NCI-H1417 treated with DMSO at 0.1 percent for 48 hours (cell line): ENCODE measurements at regions not wholly inside any gene's neighbourhood (a gene's known extent, or its start where the extent isn't known, plus 50 kb on each side); places are given as distances from the start of the nearest gene placed in this dataset.
A peak's percentile ranks its signal among the peaks of the same experiment; 100 is the strongest.

Source experiments
- DNase-seq: peaks from one replicate; lab custom pipeline; 2025; lab: John Stamatoyannopoulos, UW

DNA sequence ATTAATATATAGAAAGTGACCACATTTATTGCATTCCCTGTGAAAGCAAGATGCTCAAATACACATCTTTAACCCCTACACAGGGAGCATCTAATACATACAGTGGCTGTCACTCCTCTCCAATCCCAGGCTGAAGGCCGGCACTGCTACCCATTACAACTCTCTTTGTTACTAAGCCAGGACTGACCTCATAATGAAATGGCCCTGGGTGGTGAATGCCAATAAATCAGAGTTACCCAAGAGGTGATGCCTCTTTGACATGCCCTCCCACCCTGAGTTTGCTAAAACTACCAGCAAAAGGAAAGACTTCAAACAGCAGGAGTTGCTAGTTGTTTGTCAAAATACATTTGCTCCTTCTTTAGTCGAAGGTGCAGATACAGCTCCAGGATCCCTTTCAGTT is 214.2 kb downstream of the FOXA2 start:
- no peak for DNase-seq

DNA sequence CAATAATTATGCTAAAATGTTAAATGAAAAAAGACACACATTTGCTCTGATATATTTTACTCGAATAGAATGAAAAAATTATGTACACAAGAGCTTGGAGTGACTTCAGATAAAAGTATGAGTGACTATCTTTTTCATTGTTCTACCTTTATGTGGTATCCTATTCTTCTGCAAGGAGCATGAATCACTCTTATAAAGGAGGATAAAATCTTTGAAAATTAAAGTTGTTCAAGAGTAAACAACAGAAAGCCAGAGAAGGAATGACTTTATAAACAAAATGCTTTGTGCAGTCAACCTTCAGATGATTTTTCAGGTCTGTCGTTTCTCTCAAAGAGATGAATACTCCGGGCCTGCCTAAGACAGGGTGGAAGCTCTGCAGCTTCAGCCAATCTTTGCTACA is 215.3 kb downstream of the FOXA2 start:
- DNase-seq, result no peak

DNA sequence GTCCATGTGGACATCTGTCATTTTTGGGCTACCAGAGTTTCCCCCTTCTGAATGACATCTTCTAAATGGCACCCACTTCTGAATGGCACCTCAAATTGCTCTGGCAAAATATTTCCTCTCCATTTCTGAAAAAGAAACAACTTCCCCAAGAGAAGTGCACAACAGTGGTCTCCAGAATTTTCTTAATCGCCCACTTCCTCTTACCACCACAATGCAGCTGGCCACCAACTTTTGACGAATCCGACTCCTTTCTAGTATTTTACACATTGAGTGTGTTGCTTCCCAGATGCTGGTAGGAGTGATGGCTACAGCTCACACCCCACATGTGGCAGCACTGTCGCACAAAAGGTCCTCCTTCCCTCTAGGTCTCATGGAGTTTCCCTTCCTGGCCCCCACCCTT is 216.1 kb downstream of the FOXA2 start:
- DNase-seq, result no peak

DNA sequence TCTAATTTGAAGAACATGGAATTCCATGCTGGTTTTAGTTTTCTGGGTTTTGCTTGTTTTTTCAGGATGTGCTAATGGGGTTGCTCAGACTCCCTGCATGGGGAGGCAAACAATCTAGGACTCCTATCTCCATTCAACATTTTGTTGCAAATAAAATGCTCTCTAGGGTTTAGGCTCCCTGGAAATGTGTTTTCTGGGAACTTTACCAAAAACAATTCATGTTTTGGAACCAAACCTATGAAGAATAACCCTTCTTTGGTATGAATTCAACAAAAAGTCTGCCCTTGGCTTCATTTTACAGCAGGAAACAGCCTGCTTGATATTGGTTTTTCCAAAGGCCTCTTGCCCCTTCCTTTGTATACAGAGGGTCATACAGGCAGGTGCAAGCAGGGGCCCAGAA is 217.7 kb downstream of the FOXA2 start:
- DNase-seq, result no peak

DNA sequence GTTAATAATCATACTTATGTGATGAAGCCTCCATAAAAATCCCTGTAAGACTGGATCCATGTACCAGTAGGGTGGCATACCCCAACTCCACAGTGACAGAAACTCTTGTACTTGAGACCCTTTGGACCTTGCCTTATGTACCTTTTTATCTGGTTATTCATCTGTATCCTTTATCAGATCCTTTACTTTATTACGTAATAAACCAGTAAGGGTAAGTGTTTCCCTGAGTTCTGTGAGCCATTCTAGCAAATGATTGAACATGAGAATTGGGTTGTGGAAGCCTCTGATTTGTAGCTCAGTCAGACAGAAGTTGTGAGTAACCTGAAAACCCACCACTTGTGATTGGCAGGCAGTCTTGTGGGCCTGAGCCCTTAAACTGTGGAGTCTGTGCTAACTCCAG is 229.7 kb downstream of the FOXA2 start:
- no peak for DNase-seq

DNA sequence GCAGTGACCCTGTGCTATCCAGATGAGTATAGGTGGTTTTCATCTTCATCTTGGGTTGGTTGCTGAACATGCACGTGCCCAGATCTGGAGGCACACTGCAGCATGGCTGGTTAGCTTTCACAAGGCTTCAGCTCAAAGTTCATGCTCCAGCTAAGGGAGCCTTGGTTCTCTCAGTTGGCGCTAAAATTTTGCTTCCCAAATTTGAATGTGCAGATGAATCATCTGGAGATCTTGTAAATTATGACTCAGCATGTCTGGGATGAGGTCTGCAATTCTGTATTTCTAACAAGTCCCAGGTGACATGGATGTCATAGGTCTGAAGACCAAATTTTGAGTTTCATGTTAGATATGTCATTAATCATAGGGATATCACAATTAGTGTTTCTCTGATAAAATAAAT is 230.8 kb downstream of the FOXA2 start:
- no peak for DNase-seq

DNA sequence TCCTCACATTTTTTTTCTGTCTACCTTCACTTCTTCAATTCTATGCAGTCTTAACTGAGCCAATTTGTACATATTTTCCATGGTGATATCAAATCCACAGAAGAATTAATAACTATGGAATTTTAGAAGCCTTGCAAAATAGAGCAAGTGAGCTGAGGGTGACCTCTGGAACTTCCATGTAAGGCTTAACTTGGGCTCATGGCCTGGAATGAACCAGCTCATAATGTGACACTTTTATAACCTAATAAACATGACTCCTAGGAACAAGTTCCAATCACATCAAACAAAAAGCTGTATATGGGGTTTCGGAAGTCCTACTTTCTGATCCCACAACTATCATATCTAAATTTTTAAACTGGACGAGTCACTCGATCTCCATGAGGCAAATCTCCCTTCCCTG is 232.4 kb downstream of the FOXA2 start:
- no peak for DNase-seq

DNA sequence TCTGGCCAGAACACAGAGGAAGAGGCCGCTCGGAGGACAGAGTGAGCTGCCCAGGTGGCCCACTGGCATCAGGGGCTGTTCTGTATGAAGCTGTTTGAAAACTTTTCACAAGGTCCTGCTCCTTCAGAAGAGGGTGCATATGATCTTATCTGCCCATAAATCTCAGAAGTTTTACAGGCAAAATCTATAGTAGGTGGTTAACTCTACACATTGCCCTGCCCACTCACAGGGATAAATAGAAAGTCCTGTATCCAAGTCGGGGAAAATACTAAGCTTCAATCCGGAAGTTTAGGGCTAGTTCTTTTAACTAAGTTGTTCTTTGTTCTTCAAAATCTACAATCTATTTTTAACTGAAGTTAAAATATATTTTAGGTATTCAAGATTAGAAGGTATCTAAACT is 233.7 kb downstream of the FOXA2 start:
- DNase-seq, result no peak

DNA sequence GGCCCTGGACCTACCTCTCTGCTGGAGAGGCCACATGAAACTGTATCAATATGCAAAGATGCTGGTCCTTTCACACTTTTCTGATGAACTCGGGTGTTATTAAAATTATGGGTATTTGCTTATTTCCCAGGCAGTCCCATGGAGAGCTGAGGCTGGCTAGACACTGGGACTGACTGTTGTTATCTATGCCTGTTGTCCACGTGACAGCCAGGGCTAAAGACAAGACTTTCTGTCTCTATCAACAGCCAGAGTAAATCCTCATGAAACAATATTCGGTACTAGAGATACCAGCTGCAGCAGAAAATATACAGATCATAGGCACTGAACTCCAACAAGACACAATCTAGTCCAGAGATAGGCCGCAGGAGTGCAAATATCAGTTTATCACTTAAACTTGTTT is 236.4 kb downstream of the FOXA2 start:
- no peak for DNase-seq

DNA sequence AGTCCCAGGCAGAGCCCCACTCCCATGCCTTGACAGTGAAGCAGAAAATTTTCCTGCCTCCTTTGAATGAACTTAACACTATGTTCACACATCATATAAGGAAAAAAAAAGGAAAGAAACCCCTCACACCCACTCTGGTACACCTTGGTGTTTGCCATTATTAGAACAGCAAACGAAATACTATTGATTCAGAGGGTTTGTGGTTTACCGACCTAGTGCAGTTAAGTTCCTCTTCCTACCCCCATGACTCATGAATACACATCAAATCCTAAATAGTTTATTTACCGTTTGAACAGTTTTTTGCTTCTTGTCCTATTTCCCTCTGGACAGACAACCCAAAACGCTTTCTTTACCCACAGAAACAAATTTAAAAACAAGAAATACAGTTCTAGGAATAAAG is 237.7 kb downstream of the FOXA2 start:
- no peak for DNase-seq

DNA sequence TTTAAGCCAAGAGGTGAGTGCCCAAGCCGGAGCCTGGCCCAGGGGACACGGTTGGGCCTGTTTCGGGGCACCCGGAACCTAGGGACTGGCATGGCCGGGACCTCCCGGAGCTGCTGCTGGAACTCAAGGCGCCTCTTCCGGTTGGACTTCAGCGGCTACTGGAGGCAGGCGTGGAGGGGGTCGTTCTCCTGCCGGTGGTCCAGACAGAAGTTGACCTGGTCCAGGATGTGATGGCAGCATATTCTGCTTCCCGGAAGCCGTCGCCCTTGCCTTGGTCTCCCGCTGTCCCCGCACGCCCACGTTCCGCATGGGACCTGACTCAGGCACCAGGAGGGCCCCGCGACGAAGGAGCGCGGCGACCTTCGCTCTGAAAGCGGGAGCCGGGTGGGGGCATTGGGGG is 240.8 kb downstream of the FOXA2 start:
- DNase-seq, result no peak

DNA sequence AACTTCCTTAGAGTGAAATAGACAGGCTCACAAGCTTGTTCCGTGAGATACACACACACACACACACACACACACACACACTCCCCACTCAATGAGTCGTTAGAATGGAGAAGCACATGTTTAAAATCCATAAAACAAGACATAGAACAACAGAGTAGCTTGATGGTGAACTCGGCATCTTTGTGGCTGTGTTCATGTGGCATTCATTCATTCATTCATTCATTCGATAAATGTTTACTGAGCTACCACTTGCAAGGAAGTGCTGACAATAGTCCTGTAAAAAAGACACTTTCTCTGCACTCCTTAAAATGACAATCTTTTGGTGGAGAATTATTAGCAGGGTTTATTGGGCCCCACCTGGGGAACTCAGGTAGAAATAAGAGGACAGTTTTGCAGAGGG is 242.0 kb downstream of the FOXA2 start:
- no peak for DNase-seq

DNA sequence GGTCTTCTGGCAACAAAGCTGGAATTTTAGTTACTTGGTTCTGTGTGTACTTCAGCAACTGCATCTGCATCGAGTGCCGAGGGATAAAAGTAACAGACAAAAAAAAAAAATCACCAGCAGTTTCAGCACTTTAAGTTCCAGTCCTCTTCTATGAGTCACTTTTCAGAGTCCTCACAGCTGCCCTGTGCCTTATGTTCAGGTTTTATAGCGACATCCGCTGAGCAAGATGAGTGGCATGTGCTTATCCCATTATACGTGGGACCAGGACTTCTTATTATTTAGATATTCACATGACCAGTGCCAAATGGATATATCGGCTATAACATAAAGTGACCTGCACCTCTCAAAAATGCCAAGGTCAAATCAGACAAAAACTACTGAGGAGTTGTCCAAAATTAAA is 242.9 kb downstream of the FOXA2 start:
- no peak for DNase-seq

DNA sequence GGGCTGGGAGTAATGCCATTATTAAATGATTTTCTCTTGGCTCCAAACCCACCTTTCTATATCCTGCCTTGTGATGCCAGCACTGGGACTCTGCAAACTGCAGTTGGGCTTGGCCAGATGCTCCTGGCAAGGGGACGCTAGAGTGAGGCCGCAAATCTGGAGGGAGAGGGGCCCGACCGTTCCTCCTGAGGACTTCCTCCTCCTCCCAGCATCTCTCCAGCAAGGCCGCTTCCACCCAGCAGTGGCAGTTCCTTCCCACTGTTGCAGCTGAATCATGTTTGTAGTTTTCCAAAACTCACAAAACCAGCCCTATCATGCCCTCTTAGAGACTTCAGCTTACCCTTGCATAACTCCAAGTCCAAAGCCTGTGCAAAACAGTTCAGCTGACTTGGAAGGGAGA is 244.4 kb downstream of the FOXA2 start:
- no peak for DNase-seq

DNA sequence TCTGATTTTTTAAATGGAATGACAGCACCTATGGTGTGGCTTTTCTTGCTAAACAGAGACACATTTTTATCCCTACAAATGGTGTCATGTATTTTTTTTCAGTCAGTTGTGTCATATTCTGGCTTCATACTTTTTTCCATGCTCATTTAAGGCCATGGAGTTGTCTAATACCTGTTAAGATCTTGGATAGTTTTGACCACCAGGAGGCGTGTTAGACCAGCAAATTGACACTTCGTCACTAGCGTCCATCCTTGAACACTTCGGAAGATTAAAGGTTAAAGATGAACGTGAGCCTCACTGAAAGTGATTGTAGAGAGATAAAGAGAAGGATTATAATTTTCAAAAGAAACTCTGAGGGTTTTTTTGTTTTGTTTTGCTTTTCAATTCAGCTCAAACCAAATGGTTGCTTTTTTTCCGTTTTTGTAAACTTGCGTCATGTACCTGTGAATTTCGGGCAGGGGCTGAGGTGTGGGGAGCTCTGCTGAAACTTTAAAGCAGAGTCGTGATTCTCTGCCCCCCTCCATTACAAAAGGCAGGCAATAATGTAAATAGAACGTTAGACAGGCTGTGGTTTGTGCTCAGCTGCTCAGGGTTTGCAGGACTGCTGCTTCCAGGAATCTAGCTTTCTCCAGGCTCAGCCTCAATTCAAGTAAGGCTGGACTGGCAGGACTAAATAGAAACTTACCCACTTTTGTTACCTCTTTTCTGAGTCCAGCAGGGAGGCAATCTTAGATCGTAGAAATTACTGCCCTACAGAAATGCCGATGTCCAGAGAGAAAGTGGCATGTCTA is 245.1 kb downstream of the FOXA2 start:
- DNase-seq, result peak; percentile 54

DNA sequence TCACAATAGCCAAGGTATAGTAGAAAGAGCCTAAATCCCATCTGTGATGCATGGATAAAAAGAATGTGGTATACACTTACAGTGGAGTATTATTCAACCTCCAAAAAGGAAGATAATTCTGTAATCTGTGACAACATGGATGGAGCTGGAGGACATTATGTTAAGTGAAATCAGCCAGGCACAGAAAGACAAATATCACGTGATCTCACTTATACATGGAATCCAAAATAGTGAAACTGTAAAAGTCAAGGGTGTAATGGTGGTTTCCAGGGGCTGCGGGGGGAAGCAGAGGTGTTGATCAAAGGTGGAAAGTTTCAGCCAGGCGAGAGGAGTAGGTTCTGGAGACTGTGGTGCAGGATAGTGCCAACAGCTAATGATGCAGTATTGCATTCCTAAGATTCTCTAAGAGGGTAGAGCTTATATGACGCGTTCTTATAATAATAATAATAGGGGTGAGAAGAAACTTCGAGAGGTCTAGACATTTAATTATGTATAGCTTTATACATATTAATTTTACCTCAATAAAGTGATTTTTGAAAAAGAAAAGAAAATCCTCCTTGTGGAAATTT is 246.1 kb downstream of the FOXA2 start:
- DNase-seq, result no peak

DNA sequence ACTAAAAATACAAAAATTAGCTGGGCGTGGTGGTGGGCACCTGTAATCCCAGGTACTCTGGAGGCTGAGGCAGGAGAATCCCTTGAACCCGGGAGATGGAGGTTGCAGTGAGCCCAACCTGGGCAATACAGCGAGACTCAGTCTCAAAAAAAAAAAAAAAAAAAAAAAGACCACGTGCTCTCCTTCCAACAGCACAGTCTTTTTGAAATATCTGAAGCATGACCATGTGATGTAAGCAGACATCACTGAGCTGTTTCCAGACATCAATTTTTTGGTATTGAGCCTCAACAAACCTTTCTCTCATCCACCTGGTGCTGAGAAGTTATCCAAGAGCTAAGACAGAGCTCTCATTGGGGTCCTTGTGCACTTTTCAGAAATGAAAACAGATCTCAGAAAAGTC is 249.2 kb downstream of the FOXA2 start:
- no peak for DNase-seq

DNA sequence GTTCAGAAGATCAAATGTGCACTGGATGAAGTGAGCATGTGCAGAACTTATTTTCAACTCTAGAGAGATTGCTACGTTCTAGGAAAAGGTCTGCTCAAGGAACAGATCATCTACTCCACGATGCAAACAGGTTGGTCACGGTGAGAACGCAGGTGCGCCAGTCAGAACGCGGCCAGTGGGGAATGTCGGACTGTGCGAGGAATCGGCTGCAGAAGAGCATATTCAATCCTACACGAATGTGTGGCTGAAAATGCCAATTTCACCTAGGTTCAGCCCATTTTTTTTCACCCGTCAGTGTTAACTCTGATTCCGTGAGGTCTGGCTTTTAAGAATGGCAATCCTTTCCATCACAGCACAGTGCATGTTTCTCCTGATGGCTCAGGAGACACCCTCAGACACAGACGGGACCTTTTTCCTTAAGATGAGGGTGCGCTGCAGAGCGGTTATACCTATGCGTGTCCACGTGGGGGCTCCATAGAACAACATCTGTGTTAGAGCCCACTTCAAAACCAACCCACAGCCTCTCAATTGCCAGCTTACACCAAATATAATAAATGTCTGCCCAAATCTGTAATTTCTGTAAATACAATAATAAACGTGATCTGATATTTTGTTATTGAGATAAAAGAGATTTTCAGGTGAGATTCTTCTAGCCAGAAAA is 250.4 kb downstream of the FOXA2 start:
- peak; percentile 16 for DNase-seq

DNA sequence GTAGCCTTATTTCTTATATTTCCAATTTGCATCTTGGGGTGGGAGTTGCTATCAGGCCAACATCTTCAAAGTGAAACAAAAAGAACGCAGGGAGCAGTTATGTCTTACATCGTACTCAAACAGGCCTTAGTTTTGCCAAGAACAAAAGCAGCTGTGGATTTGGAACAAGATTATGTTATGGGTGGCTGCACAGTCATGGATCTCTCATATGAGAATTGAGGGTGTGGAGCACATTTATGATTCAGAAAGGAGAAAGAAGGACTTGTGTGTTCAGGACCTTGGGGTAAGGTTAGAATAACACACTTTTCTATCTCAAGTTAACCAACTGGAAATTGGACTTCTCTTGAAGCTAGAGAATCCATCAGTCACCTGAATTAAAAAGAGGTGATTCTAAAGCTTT is 259.9 kb downstream of the FOXA2 start:
- DNase-seq, result no peak

DNA sequence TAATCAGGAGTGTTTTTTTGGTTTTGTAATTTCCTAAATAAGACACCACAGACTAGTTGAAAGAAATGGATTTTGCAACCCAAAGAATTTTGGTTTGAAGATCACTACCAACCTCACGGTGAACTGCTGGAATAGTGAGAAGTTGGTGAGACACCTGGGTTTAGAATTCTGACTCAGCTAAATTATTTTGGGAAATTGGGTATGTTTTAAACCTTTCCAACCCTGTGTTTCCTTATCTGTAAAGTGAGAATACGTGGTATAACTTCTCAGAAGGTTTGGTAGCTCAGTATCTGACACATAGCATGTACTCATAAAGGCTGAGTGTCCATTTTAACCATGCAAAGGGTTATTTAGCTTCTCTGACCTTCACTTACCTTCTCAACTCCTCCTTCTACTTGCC is 261.9 kb downstream of the FOXA2 start:
- no peak for DNase-seq

DNA sequence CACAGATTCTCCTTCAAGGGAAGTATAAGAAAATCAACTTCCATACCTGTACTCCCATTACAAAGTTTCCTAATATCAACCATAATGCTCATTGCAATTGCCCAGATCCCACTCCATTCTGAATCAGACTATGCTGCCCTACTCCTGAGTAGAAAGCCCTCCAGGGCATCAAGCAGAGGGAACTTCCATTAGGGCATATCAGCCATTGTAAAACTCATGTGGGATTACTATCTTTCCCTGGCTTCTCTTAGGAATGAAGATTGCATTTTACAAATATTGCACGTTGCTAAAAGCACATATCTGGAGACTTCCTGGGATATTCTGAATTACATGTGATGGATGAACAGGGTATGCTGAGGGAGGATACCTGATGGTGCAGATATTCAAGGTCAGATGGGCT is 263.2 kb downstream of the FOXA2 start:
- DNase-seq, result no peak

DNA sequence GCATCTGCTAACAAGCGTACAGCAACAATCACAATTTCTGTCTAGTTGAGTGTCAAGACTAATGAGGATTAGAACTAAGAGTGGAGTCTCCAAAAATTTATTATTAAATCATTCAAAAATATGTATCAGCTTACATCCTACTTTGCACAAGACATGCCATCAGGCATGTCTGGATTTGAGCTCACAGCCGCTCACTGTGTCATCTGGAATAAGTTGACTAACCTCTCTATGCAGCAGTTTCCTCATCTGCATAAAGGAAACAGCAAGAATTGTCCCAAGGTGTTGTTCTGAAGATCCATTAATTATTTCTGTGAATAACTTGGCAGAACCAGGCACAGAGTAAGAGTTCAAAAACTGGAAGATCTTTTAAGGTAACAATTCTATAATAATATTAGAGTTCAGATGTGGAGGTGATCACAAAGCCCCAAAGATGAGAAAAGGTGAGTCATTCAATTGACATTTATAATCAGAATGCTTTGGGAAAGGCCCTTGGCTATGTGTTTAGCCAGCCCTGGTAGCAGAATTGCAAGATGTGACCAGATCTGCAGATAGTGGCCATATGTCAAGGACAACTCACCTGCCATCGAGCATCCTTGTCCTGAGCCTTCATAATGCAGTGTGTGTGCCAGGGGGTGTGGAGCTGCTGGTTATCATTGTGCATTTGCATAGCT is 264.0 kb downstream of the FOXA2 start:
- no peak for DNase-seq

DNA sequence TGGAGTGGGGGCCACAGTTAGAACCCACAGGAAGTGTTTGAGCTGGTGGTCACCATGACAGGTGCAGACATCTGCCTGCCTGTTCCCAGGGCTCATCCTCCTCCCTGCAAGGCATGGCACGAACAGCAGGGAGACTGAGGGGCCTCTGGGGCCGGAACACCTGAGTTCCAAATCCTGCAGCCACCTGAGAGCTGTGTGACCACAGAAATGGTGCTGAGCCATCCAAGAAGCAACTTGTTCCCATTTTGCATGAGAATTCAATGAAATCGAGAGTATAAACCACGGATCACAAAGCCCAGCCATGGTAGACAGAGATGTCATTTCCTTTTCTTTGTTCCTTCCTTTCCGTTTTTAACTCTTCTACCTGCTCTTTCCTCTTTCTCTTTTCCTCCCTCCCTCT is 268.6 kb downstream of the FOXA2 start:
- no peak for DNase-seq
